ENCODE measurements at regions not wholly inside any gene's neighbourhood (a gene's known extent, or its start where the extent isn't known, plus 50 kb on each side); places are given as distances from the start of the nearest gene placed in this dataset.

DNA sequence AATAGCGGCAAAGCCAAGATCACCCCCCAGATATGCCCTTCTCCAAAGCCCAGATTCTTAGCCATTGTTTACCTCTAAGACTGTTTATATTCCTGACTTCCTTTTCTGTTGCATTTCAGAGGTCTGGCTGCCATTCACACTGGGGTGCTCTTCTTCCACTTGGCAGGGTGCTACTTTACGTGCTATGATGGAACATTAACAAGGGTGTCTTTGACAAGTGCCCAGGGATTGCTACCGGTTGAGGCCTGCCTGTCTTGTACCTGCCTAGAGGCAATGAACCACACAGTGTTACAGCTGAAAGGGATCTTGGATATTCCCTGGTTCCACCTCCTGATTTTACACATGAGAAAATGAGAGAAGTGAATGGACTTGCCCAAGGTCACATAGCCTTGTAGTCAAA lies 352.1 kb upstream of the KIF2A start:
- ATAC-seq (ENCODE audit: low FRiP score): no peak
- Histone ChIP-seq H3K27ac (ENCODE audit: low read depth in 1 of 2, low read length in 2 of 2) (no peak overlapping the region), H3K9me3 (ENCODE audit: control insufficient read depth, low read length) (peaks cover 3% of the 10 kb centered on the region), H3K4me3 (ENCODE audit: low read length in 2 of 2) (no peak overlapping the region), H3K36me3 (ENCODE audit: control insufficient read depth in 1 of 2, insufficient read depth in 2 of 2, low read length in 1 of 2) (no peaks in the 10 kb centered on the region), H3K4me1 (ENCODE audit: control insufficient read depth in 1 of 2, insufficient read depth in 2 of 2, low read length in 2 of 2) (no peaks in the 10 kb centered on the region), H3K27me3 (ENCODE audit: control insufficient read depth in 1 of 2, insufficient read depth in 2 of 2, low read length in 1 of 2) (no peaks in the 10 kb centered on the region)
- no peak for DNase-seq
- WGBS, 2 donors: 62 to 66% methylated on average over 3 of the region's 3 CpGs
- intact Hi-C loops (cut with DNase I): no loop called here

DNA sequence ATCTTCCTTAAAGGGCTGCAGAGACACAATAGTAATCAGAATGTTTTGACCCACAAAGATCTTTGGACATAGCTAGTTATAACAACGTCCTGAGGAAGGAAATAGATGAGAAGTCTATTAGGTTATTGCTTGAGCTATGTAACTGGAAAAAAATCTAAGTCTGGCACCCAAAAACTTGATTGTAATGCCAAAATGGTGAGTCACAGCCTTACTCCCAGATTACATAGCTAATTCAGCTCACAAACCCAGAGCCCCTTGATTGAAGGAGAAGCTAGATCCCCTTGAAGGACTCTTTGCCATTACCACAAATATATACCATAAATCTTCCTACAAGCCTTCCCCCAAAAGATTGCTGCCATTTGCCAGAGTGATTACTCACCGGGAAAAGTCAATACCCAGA lies 341.8 kb upstream of the KIF2A start:
- no peak overlapping the region for H3K4me3 ChIP-seq (ENCODE audit: low read length in 2 of 2)
- DNase-seq (no peak), ATAC-seq (ENCODE audit: low FRiP score) (peak; percentile 65)
- no peak overlapping the region for H3K27ac ChIP-seq (ENCODE audit: low read depth in 1 of 2, low read length in 2 of 2)
- intact Hi-C loops (cut with DNase I): no loop called here
- no peaks in the 10 kb centered on the region for H3K4me1 ChIP-seq (ENCODE audit: control insufficient read depth in 1 of 2, insufficient read depth in 2 of 2, low read length in 2 of 2)
- H3K27me3 ChIP-seq (ENCODE audit: control insufficient read depth in 1 of 2, insufficient read depth in 2 of 2, low read length in 1 of 2): no peaks in the 10 kb centered on the region
- 42 to 43% methylated on average over 2 of the region's 2 CpGs for WGBS, 2 donors
- peaks cover 1% of the 10 kb centered on the region for H3K9me3 ChIP-seq (ENCODE audit: control insufficient read depth, low read length)
- no peaks in the 10 kb centered on the region for H3K36me3 ChIP-seq (ENCODE audit: control insufficient read depth in 1 of 2, insufficient read depth in 2 of 2, low read length in 1 of 2)

DNA sequence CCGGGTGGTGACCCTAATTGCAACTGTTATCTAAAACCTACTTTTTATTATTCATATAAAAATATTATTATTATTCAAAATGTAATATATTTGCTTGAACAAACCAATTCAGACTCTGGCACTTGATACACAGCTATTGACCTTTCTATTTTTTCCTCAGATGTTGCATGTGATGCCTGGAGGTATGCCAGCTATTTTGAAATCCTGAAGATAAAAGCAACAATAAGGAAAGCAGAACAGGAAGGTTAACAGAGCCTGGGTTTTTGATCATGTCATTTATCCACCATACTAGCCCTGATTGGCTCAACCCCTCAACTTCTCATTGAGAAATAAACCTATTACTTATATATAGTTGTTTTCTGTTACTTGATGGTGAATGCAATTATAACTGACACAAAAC lies 340.9 kb upstream of the KIF2A start:
- Histone ChIP-seq H3K27ac (ENCODE audit: low read depth in 1 of 2, low read length in 2 of 2) (no peak overlapping the region), H3K36me3 (ENCODE audit: control insufficient read depth in 1 of 2, insufficient read depth in 2 of 2, low read length in 1 of 2) (no peaks in the 10 kb centered on the region), H3K4me1 (ENCODE audit: control insufficient read depth in 1 of 2, insufficient read depth in 2 of 2, low read length in 2 of 2) (no peaks in the 10 kb centered on the region), H3K4me3 (ENCODE audit: low read length in 2 of 2) (no peak overlapping the region), H3K27me3 (ENCODE audit: control insufficient read depth in 1 of 2, insufficient read depth in 2 of 2, low read length in 1 of 2) (no peaks in the 10 kb centered on the region), H3K9me3 (ENCODE audit: control insufficient read depth, low read length) (peaks cover 1% of the 10 kb centered on the region)
- intact Hi-C loops (cut with DNase I): no loop called here
- WGBS, 2 donors: 70 to 82% methylated on average over 1 of the region's 1 CpG
- no peak for ATAC-seq (ENCODE audit: low FRiP score)
- DNase-seq: no peak

DNA sequence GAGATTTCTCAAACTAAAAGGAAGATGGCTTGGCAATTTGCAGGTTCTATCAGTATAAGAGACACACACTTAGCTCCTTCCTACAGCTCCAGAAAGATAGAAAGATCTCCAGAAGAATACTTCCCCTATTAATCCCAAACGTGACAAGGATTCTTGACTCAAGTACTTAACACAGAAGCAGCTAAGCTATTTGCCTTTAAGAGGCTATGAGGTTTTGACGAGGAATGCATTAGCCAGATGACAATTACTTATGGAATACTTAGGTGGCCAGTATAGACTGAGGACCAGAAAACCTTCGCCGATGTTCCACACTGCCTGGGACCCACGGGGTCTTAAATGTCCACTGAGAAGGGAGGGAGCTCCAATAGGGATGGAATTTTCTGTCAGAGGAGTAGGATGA lies 340.5 kb upstream of the KIF2A start:
- Histone ChIP-seq H3K4me1 (ENCODE audit: control insufficient read depth in 1 of 2, insufficient read depth in 2 of 2, low read length in 2 of 2) (no peaks in the 10 kb centered on the region), H3K4me3 (ENCODE audit: low read length in 2 of 2) (no peak overlapping the region), H3K9me3 (ENCODE audit: control insufficient read depth, low read length) (peaks cover 1% of the 10 kb centered on the region), H3K27me3 (ENCODE audit: control insufficient read depth in 1 of 2, insufficient read depth in 2 of 2, low read length in 1 of 2) (no peaks in the 10 kb centered on the region), H3K36me3 (ENCODE audit: control insufficient read depth in 1 of 2, insufficient read depth in 2 of 2, low read length in 1 of 2) (no peaks in the 10 kb centered on the region), H3K27ac (ENCODE audit: low read depth in 1 of 2, low read length in 2 of 2) (no peak overlapping the region)
- no peak for DNase-seq
- 78 to 84% methylated on average over 5 of the region's 5 CpGs for WGBS, 2 donors
- intact Hi-C loops (cut with DNase I): no loop called here
- ATAC-seq (ENCODE audit: low FRiP score): no peak

DNA sequence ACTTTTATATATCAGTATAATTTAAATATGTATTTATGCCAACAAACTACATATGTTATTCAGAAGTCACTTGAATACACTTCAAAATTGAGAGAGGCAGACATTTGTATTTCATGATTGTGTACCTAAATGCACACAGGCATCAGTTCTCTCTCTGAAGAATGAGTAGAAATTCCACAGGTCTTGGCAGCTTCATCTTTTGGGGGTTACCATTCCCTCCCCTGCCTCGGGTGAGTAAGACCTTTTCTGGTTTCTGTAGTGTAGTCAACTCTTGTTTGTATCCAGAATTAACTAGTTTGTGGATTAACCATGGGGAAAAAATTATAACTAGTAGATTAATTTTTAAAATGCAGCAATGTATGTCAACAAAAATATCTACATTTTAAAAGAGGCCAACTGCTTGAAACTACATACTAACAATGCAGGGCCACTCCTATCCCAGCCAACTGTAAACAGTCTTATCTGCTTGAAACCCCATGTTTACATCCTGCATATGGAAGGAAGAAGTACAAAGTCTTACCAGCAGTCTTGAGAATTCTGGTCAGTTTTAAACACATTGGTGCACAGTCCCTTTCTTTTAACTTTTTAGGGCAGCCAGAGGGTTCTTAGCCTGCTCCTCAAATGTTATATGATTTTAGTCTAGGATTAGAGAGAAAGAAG lies 339.6 kb upstream of the KIF2A start:
- H3K9me3 ChIP-seq (ENCODE audit: control insufficient read depth, low read length): peaks cover 1% of the 10 kb centered on the region
- DNase-seq (no peak), ATAC-seq (ENCODE audit: low FRiP score) (no peak)
- no peaks in the 10 kb centered on the region for H3K4me1 ChIP-seq (ENCODE audit: control insufficient read depth in 1 of 2, insufficient read depth in 2 of 2, low read length in 2 of 2)
- H3K36me3 ChIP-seq (ENCODE audit: control insufficient read depth in 1 of 2, insufficient read depth in 2 of 2, low read length in 1 of 2): no peaks in the 10 kb centered on the region
- WGBS, 2 donors: 12 to 21% methylated on average over 1 of the region's 1 CpG
- no peak overlapping the region for H3K27ac ChIP-seq (ENCODE audit: low read depth in 1 of 2, low read length in 2 of 2)
- no peak overlapping the region for H3K4me3 ChIP-seq (ENCODE audit: low read length in 2 of 2)
- intact Hi-C loops (cut with DNase I): no loop called here
- no peaks in the 10 kb centered on the region for H3K27me3 ChIP-seq (ENCODE audit: control insufficient read depth in 1 of 2, insufficient read depth in 2 of 2, low read length in 1 of 2)

DNA sequence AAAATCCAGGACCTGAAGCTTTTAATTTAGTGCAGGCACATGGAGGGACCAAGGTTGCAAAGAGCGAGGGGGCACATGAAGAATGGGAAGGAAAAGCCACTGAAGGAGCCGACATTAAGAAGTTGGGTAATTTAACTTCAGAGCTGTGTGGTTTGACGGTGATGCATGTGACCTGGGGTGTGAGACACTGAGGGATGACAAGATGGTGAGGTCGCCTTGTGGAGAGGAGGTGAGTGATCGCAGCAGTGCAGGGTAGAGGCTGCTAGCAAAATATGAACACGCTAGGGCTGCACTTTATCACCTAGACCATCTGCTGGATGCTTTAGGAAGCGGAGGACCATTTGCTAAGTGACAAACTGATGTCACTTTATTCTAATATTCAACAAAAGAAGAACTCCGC lies 339.0 kb upstream of the KIF2A start:
- intact Hi-C loops (cut with DNase I): no loop called here
- 47 to 52% methylated on average over 8 of the region's 8 CpGs for WGBS, 2 donors

DNA sequence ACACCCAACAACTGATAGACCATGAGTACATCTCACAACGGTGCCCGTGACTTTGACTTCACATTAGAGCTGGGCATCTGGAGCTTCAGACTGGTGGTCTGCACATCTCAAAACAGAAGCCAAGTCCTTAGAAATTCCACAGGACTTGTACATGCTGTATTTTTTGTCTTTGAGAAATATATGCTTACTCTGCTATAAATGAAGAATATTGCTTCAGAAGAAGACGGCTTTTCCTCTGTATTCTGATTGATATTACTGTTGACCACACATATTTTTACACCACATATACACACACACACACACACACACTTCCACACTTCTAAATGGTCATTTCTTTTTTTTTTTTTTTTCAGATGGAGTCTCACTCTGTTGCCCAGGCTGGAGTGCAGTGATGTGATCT lies 338.3 kb upstream of the KIF2A start:
- WGBS, 2 donors: 75 to 78% methylated on average over 3 of the region's 3 CpGs
- DNase-seq: no peak
- no peak overlapping the region for H3K27ac ChIP-seq (ENCODE audit: low read depth in 1 of 2, low read length in 2 of 2)
- H3K27me3 ChIP-seq (ENCODE audit: control insufficient read depth in 1 of 2, insufficient read depth in 2 of 2, low read length in 1 of 2): no peaks in the 10 kb centered on the region
- H3K36me3 ChIP-seq (ENCODE audit: control insufficient read depth in 1 of 2, insufficient read depth in 2 of 2, low read length in 1 of 2): no peaks in the 10 kb centered on the region
- H3K4me1 ChIP-seq (ENCODE audit: control insufficient read depth in 1 of 2, insufficient read depth in 2 of 2, low read length in 2 of 2): no peaks in the 10 kb centered on the region
- no peak overlapping the region for H3K4me3 ChIP-seq (ENCODE audit: low read length in 2 of 2)
- intact Hi-C loops (cut with DNase I): no loop called here
- no peak for ATAC-seq (ENCODE audit: low FRiP score)
- H3K9me3 ChIP-seq (ENCODE audit: control insufficient read depth, low read length): no peaks in the 10 kb centered on the region

More for the DNA sequence above, 339.0 kb upstream of the KIF2A start:
- no peak for DNase-seq
- Histone ChIP-seq H3K27ac (ENCODE audit: low read depth in 1 of 2, low read length in 2 of 2) (no peak overlapping the region), H3K27me3 (ENCODE audit: control insufficient read depth in 1 of 2, insufficient read depth in 2 of 2, low read length in 1 of 2) (no peaks in the 10 kb centered on the region), H3K9me3 (ENCODE audit: control insufficient read depth, low read length) (no peaks in the 10 kb centered on the region), H3K4me1 (ENCODE audit: control insufficient read depth in 1 of 2, insufficient read depth in 2 of 2, low read length in 2 of 2) (no peaks in the 10 kb centered on the region), H3K36me3 (ENCODE audit: control insufficient read depth in 1 of 2, insufficient read depth in 2 of 2, low read length in 1 of 2) (no peaks in the 10 kb centered on the region), H3K4me3 (ENCODE audit: low read length in 2 of 2) (no peak overlapping the region)
- ATAC-seq (ENCODE audit: low FRiP score): no peak

DNA sequence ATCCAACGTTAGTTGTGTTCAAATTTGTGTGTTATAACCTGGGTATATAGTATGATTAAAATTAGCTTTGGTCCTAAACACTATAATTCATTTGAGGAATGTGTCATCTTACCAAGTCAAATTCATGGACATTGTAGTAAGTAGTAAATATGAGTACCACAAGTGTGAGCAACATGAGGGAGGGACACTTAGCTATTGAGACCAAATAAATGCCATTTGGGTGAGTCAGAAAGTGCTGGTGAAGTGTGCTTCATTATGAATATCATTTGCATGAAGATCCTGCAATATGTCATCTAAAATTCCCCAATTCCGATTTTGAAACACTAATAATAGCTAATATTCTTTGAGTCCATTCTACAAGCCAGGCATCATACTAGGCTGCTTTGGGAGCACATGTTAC lies 336.7 kb upstream of the KIF2A start:
- Histone ChIP-seq H3K27me3 (ENCODE audit: control insufficient read depth in 1 of 2, insufficient read depth in 2 of 2, low read length in 1 of 2) (no peaks in the 10 kb centered on the region), H3K36me3 (ENCODE audit: control insufficient read depth in 1 of 2, insufficient read depth in 2 of 2, low read length in 1 of 2) (no peaks in the 10 kb centered on the region), H3K4me1 (ENCODE audit: control insufficient read depth in 1 of 2, insufficient read depth in 2 of 2, low read length in 2 of 2) (no peaks in the 10 kb centered on the region), H3K9me3 (ENCODE audit: control insufficient read depth, low read length) (no peaks in the 10 kb centered on the region), H3K27ac (ENCODE audit: low read depth in 1 of 2, low read length in 2 of 2) (no peak overlapping the region), H3K4me3 (ENCODE audit: low read length in 2 of 2) (no peak overlapping the region)
- no peak for DNase-seq
- WGBS, 2 donors: 74 to 75% methylated on average over 2 of the region's 2 CpGs
- intact Hi-C loops (cut with DNase I): no loop called here
- no peak for ATAC-seq (ENCODE audit: low FRiP score)

DNA sequence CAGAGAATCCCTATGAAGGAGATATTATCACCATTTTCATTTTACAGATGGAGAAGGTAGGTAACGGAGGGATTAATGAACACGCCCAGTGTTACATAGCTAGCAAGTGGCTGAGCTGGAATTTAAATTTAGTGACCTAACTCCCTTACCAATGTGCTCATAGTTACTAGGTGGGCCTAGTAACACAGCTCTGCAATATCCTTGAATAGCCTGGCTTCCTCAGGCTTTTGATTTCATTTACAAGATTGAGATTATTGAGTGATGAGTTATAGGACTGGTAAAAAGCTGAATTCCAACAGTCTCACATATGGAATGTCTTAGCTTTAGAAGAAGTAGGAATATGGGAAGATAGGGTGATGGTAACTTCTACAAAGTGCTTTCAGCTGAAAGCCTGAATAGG lies 336.3 kb upstream of the KIF2A start:
- H3K27ac ChIP-seq (ENCODE audit: low read depth in 1 of 2, low read length in 2 of 2): no peak overlapping the region
- no peaks in the 10 kb centered on the region for H3K36me3 ChIP-seq (ENCODE audit: control insufficient read depth in 1 of 2, insufficient read depth in 2 of 2, low read length in 1 of 2)
- no peaks in the 10 kb centered on the region for H3K4me1 ChIP-seq (ENCODE audit: control insufficient read depth in 1 of 2, insufficient read depth in 2 of 2, low read length in 2 of 2)
- ATAC-seq (ENCODE audit: low FRiP score) (no peak), DNase-seq (no peak)
- 91 to 92% methylated on average over 2 of the region's 2 CpGs for WGBS, 2 donors
- no peak overlapping the region for H3K4me3 ChIP-seq (ENCODE audit: low read length in 2 of 2)
- H3K9me3 ChIP-seq (ENCODE audit: control insufficient read depth, low read length): no peaks in the 10 kb centered on the region
- no peaks in the 10 kb centered on the region for H3K27me3 ChIP-seq (ENCODE audit: control insufficient read depth in 1 of 2, insufficient read depth in 2 of 2, low read length in 1 of 2)
- intact Hi-C loops (cut with DNase I): no loop called here
